Upper lobe of right lung (tissue), 1 donor: ENCODE measurements at regions not wholly inside any gene's neighbourhood (a gene's known extent, or its start where the extent isn't known, plus 50 kb on each side); places are given as distances from the start of the nearest gene placed in this dataset.

Experiments
- ATAC-seq: fragments of 200-7000 bp; cut with Tn5 transposase; one replicate; pipeline ENCODE4 v1.9.1; 2020; ENCODE audit warnings: mild to moderate bottlenecking, moderate library complexity
- DNase-seq: peaks from one replicate; pipeline ENCODE4 v3.0.0-alpha.2; 2020
- H3K27ac ChIP-seq: fragments of 200-600 bp; one replicate; pipeline ENCODE4 v1.8.0; 2022
- H3K27me3 ChIP-seq: fragments of 200-600 bp; one replicate; pipeline ENCODE4 v1.8.0; 2022; ENCODE audit warnings: mild to moderate bottlenecking
- H3K36me3 ChIP-seq: fragments of 200-600 bp; one replicate; pipeline ENCODE4 v1.8.0; 2022
- H3K4me1 ChIP-seq: fragments of 200-600 bp; one replicate; pipeline ENCODE4 v1.8.0; 2022
- H3K4me3 ChIP-seq: fragments of 200-600 bp; one replicate; pipeline ENCODE4 v1.8.0; 2022; ENCODE audit warnings: mild to moderate bottlenecking
- H3K9me3 ChIP-seq: fragments of 200-600 bp; one replicate; pipeline ENCODE4 v1.8.0; 2022
- intact Hi-C: fragments of 100-400 bp; cut with DNase I; formaldehyde crosslinking; loops from one replicate; pipeline ENCODE4 v1.11.0; 2022
- TF ChIP-seq, protein P1 (sequence below): fragments of 200-600 bp; IDR thresholded peaks from one replicate; pipeline ENCODE4 v1.8.0; 2022; ENCODE audit warnings: antibody characterized with exemption
- donor health status: DM: no; HTN: yes; CAD: no; lungs with severe emphysema.

GRCh38 chr7:84813376-84813775 is 373.5 kb downstream of the SEMA3D start:
- TF ChIP-seq, protein P1, sequence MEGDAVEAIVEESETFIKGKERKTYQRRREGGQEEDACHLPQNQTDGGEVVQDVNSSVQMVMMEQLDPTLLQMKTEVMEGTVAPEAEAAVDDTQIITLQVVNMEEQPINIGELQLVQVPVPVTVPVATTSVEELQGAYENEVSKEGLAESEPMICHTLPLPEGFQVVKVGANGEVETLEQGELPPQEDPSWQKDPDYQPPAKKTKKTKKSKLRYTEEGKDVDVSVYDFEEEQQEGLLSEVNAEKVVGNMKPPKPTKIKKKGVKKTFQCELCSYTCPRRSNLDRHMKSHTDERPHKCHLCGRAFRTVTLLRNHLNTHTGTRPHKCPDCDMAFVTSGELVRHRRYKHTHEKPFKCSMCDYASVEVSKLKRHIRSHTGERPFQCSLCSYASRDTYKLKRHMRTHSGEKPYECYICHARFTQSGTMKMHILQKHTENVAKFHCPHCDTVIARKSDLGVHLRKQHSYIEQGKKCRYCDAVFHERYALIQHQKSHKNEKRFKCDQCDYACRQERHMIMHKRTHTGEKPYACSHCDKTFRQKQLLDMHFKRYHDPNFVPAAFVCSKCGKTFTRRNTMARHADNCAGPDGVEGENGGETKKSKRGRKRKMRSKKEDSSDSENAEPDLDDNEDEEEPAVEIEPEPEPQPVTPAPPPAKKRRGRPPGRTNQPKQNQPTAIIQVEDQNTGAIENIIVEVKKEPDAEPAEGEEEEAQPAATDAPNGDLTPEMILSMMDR: no peak
- DNase-seq: no peak
- ATAC-seq: no peak
- Histone ChIP-seq H3K4me3 (no peak overlapping the region), H3K27me3 (no peaks in the 10 kb centered on the region), H3K9me3 (no peaks in the 10 kb centered on the region), H3K27ac (no peak overlapping the region), H3K36me3 (no peaks in the 10 kb centered on the region), H3K4me1 (no peaks in the 10 kb centered on the region)
- intact Hi-C loops: no loop called here

DNA sequence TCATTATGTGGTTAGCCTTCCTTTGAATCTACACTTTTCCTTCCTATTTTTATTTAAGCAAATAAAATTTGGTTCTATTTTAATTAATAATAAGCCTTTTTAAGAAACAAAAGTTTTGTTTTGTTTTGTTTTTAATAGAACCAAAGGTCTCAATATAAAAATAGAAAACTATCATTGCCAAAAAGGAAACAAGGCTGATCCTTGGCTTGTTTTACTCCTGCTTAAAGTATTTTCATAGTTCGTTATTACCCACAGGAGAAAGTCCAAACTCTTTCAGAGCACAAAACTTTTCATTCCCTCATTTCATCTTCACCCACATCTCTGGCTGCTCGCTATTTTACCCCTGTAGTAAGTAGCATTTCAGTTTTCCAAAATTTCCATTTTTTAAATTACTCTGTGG is 374.8 kb downstream of the SEMA3D start:
- H3K9me3 ChIP-seq: no peaks in the 10 kb centered on the region
- H3K27me3 ChIP-seq: no peaks in the 10 kb centered on the region
- DNase-seq (no peak), ATAC-seq (no peak)
- H3K4me3 ChIP-seq: no peak overlapping the region
- H3K4me1 ChIP-seq: no peaks in the 10 kb centered on the region
- no peaks in the 10 kb centered on the region for H3K36me3 ChIP-seq
- H3K27ac ChIP-seq: no peak overlapping the region
- intact Hi-C loops: no loop called here
- TF ChIP-seq, protein P1: no peak

DNA sequence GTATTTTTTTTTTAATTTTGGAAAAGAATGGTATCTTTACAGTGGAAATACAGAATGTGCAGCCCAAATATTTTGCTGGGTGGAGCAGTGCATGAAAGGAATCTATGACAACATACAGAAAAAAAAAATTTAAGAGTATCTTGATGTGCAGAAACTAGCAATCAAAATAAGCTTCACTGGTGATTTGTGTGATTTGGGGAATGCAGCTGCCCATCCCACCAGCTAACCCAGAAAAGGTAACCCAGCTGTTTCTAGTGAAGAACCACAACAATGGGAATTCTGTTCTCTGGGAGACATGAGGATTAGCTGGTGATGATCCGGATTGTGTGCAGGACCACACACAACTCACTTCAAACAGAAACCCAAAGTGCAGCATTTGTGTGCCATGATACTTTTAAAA is 375.5 kb downstream of the SEMA3D start:
- no peak overlapping the region for H3K27ac ChIP-seq
- intact Hi-C loops: no loop called here
- TF ChIP-seq, protein P1: no peak

GRCh38 chr7:84809877-84810276 is 377.0 kb downstream of the SEMA3D start:
- TF ChIP-seq, protein P1: no peak
- no peak overlapping the region for H3K27ac ChIP-seq
- no peaks in the 10 kb centered on the region for H3K36me3 ChIP-seq
- intact Hi-C loops: no loop called here
- H3K4me1 ChIP-seq: no peaks in the 10 kb centered on the region
- DNase-seq (no peak), ATAC-seq (no peak)
- no peaks in the 10 kb centered on the region for H3K27me3 ChIP-seq
- no peaks in the 10 kb centered on the region for H3K9me3 ChIP-seq
- H3K4me3 ChIP-seq: no peak overlapping the region

More for the DNA sequence above, 375.5 kb downstream of the SEMA3D start:
- Histone ChIP-seq H3K27me3 (no peaks in the 10 kb centered on the region), H3K4me1 (no peaks in the 10 kb centered on the region), H3K36me3 (no peaks in the 10 kb centered on the region), H3K4me3 (no peak overlapping the region), H3K9me3 (no peaks in the 10 kb centered on the region)
- DNase-seq: no peak
- ATAC-seq: no peak

GRCh38 chr7:84803979-84804378 is 382.9 kb downstream of the SEMA3D start:
- ATAC-seq (no peak), DNase-seq (no peak)
- TF ChIP-seq, protein P1: no peak
- no peaks in the 10 kb centered on the region for H3K4me1 ChIP-seq
- H3K9me3 ChIP-seq: no peaks in the 10 kb centered on the region
- H3K27ac ChIP-seq: no peak overlapping the region
- intact Hi-C loops: no loop called here
- H3K4me3 ChIP-seq: no peak overlapping the region
- H3K36me3 ChIP-seq: no peaks in the 10 kb centered on the region
- H3K27me3 ChIP-seq: no peaks in the 10 kb centered on the region

DNA sequence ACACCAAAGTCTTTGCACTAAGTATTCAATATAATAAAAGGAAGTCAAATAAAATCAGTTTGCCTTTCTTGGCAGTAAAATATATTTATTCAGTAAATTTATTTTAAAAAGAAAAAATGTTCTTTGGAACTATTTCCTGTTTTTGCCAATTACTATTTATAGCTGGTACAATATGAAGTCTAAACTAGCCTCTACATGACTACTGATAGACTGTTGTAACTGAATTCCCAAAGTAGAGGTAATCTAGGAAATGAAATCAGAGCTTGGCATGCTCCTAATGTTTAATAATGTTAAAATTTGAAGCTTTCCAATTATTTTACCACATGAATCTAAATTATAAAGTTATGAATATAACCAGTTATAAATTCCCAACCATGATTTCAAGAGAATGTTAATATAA is 385.5 kb downstream of the SEMA3D start:
- H3K36me3 ChIP-seq: no peaks in the 10 kb centered on the region
- no peak overlapping the region for H3K27ac ChIP-seq
- intact Hi-C loops: no loop called here
- H3K4me3 ChIP-seq: no peak overlapping the region
- H3K9me3 ChIP-seq: no peaks in the 10 kb centered on the region
- ATAC-seq: no peak
- no peaks in the 10 kb centered on the region for H3K4me1 ChIP-seq
- TF ChIP-seq, protein P1: no peak
- no peaks in the 10 kb centered on the region for H3K27me3 ChIP-seq
- no peak for DNase-seq
